T-helper 9 cell (primary cell): ENCODE measurements at regions not wholly inside any gene's neighbourhood (a gene's known extent, or its start where the extent isn't known, plus 50 kb on each side); places are given as distances from the start of the nearest gene placed in this dataset.
"Not testable (repeated sequence)": the region's sequence is repeated elsewhere in the genome, so short reads cannot be mapped to it uniquely, and the experiment has no call there.

ENCODE experiments used
- DNase-seq: peaks from one replicate; pipeline ENCODE4 v3.0.0-alpha.2; 2020

DNA sequence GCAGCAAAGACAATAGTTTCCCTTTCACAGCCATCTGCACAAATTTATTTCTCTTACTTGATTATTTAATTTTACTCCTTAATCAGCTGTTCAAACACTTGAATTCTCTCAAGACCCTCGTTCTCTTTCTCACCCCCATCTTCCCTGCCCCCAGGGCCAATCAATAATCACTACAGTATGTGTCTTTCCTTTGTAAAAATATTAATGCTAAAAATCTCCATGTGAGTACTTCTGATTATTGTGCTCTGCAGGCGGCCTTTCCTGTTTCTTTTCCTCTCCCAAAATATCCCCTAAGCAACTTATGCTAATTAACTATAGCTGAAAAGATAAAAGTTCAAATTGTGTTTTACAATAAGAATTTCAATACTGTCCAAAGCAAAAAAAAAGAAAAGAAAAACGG, 617.0 kb upstream of the CBLB start:
- DNase-seq = no peak

DNA sequence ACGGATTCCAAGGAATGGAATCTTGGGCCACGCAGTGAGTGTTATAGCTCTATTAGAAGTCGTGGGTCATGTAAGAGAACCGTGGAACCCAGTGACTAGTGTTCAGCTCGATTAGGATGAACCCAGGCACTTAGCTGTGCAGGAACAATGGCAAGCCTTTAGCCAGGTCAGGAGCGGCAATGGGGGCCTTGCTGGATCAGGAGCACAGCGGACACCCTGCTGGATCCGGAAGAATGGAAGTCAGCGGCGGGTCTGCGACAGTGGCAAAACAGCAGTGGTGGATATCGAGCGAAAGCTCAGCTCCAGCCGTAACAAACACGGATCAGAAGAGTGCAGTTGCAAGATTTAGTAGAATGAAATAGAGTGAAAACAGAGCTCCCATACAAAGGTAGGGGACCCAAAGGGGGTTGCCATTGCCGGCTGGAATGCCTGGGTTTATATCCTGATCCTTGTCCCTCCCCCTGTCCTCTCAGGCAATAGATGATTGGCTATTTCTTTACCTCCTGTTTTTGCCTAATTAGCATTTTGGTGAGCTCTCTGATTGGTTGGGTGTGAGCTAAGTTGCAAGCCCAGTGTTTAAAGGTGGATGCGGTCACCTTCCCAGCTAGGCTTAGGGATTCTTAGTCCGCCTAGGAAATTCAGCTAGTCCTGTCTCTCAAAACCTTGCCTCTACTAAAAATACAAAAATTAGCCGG, 618.3 kb upstream of the CBLB start:
- DNase-seq = not testable (repeated sequence)

DNA sequence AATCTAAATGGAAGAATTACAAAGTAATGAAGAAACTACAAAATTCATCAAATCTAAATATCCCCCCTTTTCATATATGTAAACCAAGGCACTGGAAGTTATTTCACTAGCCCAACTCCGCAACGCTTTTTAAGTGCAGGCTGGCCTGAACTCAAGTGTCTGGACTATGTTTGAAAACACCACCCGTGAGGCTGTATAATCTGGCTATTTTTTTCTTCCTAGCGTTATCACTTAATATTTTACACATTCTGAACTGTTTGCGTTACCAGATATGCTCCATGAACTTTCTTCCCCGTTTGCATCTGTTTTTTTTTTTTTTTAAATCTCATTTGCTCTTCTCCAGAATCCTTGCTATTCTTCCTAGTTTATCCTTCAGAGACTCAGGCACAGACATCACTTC, 619.5 kb upstream of the CBLB start:
- DNase-seq = no peak

DNA sequence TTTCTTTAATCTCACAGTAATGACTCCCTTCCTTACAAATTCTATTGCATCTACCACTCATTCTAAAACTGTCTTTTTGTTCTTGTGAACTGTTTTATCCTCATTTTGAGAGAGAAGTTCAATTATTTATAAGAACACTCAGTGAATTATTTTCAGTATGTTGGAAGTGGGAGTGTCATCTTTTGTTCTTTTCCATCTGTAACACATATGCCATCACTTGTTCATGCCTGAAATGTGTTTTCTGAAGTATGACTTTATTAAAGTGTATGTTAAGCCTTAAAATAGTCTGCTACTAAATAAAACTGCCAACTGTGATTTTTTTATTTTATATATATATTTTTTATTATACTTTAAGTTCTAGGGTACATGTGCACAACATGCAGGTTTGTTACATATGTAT, 623.0 kb upstream of the CBLB start:
- DNase-seq = no peak

DNA sequence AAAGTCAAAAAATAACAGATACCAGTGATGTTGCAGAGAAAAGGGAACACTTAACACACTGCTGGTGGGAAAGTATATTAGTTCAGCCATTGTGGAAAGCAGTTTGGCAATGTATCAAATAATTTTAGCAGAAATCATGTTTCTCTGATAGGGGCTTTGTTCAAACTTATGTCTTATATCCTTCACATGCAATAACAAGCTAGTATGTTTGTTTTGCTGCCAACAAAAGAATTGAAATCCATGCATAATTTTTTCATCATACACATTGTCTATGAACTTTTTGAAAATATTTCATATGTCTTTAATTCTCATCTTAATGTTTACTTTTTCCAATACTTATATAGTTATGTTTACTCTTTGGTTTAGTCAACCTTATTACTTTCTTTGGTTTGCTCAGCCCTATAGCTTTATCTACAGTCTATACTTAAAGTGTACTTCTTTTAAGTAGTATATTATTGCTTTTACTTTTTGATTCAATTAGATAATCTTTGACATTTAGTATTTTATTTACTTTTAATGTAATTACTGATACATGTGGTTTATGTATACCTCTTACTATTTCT, 639.6 kb upstream of the CBLB start:
- no peak for DNase-seq

DNA sequence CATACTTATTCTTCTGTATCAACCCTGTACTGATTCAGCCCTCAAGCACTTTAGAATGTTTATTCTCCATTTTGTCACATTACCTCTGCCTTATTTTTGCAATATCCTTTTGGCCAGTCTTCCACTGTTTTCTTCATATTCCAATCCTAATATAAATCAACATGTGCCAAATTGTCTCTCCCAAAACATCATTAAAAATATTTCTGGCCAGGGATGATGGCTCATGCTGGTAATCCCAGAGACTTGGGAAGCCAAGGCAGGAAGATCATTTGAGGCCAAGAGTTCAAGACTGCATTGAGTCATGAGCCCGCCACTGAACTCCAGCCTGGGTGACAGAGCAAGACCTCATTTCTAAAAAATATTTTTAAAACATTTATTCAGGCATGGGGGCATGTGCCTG, 641.4 kb upstream of the CBLB start:
- no peak for DNase-seq

DNA sequence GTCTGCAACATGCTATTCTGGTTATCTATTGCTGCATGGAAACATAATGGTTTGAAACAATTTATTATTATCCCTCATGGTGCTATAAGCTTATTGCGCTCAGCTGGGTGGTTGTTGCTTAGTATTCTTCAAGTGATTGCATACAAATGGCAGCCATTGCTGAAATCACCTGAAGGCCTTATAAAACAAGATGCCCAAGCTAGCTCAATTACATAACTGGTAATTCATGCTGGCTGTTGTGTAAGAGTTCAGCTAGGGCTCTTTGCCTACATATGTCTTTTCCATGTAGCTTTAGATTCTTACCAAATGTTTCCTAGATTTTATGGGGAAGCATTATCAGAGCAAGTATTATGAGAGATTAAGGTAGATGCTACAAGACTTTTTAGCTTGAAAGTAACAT, 644.0 kb upstream of the CBLB start:
- no peak for DNase-seq

DNA sequence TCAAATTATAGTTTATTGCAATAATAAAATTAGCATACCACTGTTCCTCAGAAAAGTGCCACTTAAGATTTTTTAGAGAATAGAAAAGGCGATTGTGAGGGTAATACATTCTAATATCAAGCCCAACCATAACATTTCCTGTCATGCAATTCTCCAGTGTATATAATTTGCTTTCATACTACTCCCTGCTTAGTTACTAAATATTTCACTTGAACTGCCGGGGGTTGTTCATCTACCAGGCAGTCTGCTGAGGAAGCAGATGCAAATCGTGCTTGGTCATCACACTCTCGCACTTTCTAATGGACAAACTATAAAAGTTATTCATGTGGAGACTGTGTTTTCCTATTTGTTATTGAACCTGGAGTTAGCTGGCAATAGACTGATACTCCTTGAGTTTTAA, 645.6 kb upstream of the CBLB start:
- DNase-seq = no peak

DNA sequence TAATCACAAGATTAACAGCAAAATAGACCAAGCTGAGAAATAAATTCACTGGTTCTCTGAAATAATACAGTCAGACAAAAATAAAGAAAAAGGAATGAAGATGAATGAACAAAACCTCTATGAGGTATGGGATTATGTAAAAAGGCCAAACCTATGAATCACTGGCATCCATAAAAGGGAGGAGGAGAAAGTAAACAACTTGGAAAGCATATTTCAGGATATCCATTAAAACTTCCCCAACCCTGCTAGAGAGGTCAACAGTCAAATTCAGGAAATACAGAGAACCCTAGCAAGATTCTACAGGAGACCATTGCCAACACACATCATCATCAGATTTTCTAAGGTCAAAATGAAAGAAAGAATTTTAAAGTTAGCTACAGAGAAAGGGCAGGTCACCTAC, 649.7 kb upstream of the CBLB start:
- DNase-seq = no peak

DNA sequence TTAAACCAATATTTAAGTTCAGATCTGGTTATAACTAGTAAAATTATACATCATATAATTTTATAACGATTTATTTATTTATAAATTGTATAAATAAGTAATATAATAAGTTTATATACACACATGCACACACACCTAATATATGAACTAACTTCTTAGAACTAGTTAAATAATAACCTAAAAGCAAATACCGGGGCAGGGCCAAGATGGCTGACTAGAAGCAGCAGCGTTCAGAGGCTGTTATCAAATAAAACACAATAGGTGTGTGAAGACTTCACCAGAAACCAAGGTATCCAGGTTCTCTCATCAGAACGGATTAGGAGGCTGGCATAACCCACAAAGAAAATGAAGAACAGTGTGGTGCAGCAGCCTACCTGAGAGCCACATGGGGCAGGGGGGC, 653.6 kb upstream of the CBLB start:
- DNase-seq = no peak

DNA sequence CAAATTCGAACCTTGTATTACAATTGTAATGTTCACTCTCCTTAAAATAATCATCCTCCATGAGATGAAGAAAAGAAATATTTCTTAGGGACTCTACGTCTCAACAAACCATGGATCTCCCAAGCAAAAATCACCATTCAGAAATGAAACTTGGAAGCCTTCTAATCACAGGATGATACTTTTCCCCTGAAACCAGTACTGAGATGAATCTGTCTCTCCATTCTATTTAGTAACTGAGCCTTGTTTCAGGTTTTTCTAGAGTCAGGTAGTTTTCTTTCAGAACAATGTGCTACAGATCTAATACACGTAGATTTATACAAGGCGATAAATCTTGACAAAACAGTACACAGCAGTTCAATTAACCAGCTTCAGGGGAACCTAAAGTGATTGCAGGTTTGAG, 660.1 kb upstream of the CBLB start:
- no peak for DNase-seq

DNA sequence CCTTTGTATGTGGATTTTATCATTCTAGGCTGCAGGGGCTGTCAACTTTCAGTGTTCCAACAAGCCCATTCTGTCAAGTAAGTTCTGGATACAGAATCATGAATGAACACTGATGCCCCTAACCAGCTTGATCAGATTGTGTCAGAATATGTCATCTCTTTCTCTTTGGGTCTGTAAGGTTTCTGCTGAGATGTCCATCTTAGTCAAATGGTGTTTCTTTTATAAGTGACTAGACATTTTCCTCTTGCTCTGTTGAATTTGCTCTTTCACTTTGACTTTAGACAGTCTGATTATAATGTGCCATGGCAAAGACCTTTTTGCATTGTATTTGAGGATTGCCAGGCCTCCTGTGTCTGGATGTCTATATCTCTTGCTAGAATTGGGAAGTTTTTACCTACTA, 660.9 kb upstream of the CBLB start:
- DNase-seq = no peak

DNA sequence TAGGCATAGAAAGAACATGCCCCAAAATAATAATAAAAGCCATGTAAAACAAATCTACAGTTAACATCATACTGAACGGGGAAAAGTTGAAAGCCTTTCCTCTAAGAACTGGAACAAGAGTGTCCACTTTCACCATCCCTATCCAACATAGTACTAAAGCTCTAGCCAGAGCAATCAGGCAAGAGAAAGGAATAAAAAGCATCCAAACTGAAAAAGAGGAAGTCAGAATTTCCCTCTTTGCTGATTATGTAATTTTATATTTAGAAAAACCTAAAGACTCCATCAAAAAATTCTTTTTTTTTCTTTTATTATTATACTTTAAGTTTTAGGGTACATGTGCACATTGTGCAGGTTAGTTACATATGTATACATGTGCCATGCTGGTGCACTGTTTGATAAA, 661.6 kb upstream of the CBLB start:
- no peak for DNase-seq

DNA sequence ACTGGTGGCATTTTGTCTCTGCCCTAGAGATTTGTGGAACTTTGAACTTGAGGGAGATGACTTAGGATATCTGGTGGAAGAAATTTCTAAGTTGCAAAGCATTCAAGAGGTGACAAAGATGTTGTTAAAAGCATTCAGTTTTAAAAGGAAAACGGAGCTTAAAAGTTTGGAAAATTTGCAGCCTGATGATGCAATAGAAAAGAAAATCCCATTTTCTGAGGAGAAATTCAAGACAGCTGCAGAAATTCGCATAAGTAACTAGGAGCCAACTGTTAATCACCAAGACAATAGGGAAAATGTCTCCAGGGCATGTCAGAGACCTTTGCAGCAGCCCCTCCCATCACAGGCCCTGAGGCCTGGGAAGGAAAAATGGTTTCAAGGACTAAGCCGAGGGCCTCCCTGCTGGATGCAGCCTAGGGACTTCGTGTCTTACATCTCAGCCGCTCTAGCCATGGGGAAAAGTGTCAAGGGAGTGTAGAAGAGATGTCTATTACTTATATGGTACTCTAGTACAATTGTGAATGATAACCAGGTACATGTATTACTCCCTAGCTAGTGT, 663.0 kb upstream of the CBLB start:
- not testable (repeated sequence) for DNase-seq

DNA sequence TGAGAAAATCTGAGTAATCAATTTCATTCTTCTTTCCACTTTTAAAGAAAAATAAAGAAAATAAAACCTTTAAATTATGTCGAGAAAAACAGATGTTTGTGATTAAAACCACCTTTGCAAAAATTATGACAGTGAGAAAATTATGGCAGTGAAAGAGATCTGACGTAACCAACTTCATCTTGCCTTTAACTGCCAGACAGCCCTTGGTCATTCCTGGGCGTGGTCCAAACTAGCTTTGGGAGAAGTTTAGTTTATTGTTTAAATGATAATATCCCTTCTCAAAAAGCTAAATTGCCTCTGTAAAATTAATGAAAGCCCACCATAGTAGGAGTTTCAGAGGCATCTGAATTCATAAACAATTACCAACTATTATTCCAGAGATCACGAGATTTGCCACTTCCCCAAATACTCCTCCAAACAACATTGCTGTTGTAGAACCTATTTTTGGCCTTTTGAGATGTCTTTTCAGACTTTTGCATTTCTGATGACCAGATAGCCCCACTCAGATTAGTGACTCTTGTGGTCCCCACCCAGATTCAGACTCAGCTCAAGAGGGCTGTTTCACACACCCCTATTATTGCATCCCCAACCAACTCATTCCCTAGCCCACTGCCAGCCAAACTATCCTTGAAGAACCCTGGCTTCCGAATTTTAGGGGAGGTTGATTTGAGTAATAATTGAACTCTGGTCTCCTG, 664.4 kb upstream of the CBLB start:
- no peak for DNase-seq

DNA sequence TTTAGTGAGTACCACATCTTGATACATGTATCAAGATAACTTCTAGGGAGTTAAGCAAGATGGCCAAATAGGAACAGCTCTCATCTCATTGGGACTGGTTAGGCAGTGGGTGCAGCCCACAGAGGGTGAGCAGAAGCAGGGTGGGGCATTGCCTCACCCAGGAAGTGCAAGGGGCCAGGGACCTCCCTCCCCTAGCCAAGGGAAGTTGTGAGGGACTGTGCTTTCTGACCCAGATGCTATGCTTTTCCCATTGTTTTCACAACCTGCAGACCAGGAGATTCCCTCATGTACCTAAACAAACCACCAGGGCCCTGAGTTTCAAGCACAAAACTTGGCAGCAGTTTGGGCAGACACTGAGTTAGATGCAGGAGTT, 665.0 kb upstream of the CBLB start:
- no peak for DNase-seq

DNA sequence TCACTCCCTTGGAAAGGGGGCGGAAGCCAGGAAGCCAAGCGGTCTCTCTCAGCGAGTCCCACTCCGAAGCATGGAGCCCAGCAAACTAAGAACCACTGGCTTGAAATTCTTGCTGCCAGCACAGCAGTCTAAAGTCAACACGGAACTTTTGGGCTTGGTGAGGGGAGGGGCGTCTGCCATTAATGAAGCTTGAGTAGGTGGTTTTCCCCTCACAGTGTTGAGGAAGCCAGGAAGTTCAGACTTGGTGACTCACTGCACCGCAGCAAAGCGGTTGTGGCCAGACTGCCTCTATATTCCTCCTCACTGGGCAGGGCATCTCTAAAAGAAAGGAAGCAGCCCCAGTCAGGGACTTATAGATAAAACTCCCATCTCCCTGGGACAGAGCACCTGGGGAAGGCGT, 665.4 kb upstream of the CBLB start:
- peak; percentile 40 for DNase-seq

DNA sequence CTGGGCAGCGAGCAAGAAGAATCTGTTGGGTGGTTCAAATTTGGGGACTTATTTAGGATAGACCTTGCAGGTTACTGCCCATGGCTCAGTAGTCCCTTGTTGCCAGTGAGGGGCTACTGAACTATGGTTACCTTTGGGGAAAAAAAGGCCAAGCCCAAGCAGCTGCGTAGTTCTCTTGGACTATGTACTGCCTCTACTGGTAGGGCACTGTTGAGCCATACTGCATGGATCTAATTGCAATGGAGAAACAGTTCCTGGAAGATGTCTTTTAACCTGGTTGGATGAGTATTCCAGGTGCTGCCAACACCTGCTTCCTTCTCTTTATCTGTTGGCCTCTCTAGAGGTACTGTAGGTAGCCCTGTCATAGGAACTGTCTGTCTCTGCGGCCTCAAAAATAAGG, 671.9 kb upstream of the CBLB start:
- no peak for DNase-seq

DNA sequence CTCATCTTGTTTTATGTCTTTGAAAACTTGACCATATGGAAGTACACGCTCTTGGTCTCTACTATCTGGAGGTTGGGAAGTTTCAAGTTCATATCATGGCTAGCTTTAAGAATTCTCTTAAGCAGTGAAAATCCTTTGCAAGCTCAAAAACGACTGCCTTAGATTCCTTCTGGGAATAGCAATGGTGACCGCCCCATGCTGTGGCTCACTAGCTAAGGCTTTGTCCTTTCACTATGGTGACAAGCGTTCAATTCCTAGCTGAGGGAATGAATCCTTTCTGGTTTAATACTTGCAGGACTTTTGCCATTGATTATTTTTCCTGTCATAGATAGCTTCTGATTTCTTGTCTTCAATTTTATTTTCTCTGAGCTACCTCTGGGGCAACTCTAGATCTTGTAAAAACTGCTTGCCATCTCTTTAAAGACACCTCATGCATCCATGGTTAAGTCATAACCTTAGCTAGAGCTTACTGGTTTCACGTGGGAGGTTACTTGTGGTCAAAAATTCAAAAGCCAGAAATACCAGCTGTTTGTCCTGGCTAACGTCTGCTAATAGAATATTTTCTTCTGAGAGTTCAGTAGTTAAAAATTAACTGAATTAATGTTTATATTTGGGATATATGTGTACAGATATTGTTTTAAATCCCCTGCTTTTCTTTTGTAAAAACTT, 673.4 kb upstream of the CBLB start:
- no peak for DNase-seq

DNA sequence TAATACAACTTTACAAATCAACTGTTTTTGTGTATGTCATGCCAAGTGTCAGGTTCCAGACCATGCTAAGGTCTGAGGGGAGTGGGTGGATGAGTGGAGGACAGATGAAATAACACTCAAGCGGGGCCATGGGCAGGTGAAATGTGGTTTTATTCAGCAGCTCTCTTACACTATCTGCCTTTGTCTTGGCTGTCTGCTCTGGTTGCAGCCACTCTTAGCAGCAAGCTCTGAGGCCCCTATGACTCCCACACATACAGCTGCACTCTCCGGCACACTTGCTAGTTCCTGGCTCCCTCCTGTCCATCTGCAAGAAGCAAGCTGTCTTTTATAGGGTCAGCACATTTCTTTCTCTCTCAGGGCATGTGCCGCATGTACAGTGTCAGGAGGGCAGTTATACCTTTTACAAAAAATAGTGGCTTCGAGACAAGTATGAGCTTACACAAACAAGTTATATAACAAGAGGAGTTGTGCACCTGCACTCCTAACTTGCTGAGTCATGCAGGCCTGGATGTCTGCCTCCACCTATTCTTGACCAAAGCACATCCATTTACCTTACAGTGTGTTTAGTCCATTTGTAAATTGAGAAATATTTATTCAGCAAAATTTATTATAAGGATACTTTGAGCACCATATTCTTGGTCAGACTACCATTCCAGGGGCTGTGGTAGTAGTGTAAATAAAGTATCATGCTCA, 683.7 kb upstream of the CBLB start:
- no peak for DNase-seq

DNA sequence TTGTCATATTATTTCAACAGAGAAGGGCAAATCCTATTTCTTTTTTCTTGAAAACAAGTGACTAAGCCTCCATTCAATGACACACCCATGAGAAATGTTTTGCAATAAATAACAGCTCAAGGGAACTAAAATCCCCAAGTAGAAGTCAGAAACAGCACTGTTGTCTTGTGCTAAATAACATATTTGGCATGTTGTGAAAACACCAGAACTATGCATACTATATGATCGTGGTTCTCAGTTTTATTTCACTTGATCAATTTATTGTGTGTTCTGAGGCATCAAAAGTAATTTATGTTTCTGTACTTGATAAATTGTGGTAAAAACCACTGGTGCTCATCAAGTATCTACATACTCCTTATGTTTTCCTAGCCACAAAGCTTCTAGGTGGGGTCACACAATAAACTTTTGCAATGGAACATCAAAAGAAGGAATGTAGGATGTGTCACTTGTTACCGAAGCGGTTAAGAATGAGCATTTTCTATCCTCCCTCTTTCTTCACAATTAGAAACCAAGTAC, 691.7 kb upstream of the CBLB start:
- no peak for DNase-seq

DNA sequence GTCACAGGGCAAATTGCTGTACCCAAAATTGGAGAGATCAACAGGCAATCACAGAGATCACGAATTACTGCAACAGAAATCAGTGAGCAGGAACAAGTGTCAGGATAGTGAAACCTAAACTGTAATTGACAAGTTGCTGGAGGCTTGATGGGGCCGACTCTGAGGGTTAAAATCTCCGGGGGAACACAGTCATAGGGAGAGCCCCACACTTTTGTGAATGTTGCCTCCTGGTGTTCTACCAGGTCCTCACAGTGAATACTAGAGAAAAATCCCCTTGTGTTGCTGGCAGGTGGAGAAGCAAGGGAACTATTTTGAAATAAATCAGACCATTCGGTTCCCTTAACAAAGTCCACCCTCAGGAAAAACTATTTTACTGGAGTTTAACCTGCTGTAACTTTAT, 697.5 kb upstream of the CBLB start:
- no peak for DNase-seq

DNA sequence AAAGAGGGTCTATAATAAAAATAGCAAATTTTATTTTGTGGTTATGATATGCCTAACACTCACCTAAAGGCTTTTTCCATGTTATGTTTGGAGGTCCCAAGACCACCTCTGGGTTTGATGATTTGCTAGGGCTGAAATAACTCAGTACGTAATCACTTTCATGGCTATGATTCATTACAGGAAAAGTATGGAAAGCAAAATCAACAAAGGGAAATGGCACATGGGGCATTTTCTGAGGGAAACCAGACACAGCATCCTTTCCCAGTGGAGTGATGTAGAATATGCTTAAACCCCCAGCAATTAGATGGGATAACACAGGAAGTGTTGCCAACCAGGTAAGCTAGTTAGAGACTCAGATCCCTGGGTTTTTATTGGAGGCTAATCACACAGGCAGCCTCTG, 701.6 kb upstream of the CBLB start:
- no peak for DNase-seq
